Upper lobe of left lung (tissue), 4 donors: ENCODE measurements at regions not wholly inside any gene's neighbourhood (a gene's known extent, or its start where the extent isn't known, plus 50 kb on each side); places are given as distances from the start of the nearest gene placed in this dataset.

Source experiments
- CTCF ChIP-seq, 6 experiments: fragments of 450-650 bp in 4 of 6; fragments of 200-600 bp in 2 of 6; sonication (generic) in 2 of 6; IDR thresholded peaks; one replicate each; pipeline ENCODE4 v1.5.1; 2016 to 2019; ENCODE audit warnings: antibody characterized with exemption in 6 of 6
- EP300 ChIP-seq, 4 donors: sonication (generic); formaldehyde crosslinking; IDR thresholded peaks; one replicate each; pipeline ENCODE4 v1.5.1; 2017; ENCODE audit warnings: antibody characterized with exemption in 4 of 4, control low read depth in 2 of 4
- POLR2A ChIP-seq, 4 donors: fragments of 450-650 bp; IDR thresholded peaks; one replicate each; pipeline ENCODE4 v1.5.1; 2016 to 2017; ENCODE audit warnings: antibody characterized with exemption in 4 of 4, mild to moderate bottlenecking in 2 of 4

- TF ChIP-seq CTCF (IDR thresholded peaks at IDR 0.05) (no peak), EP300 (IDR thresholded peaks at IDR 0.05) (no peak), POLR2A (IDR thresholded peaks at IDR 0.05) (no peak)
Observed at GRCh38 chrX:114267142-114267541, 316.7 kb upstream of the HTR2C start.
